NB4 (cell line): ENCODE measurements at regions not wholly inside any gene's neighbourhood (a gene's known extent, or its start where the extent isn't known, plus 50 kb on each side); places are given as distances from the start of the nearest gene placed in this dataset.

Experiments
- DNase-seq: peaks from one replicate; pipeline ENCODE4 v3.0.0; 2010; ENCODE audit warnings: low read depth
- H3K4me3 ChIP-seq: one replicate; pipeline ENCODE4 v1.5.1; 2011; ENCODE audit warnings: mild to moderate bottlenecking, low read depth, low read length, moderate library complexity
- CTCF ChIP-seq: IDR thresholded peaks from one replicate; pipeline ENCODE4 v1.5.1; 2012; ENCODE audit warnings: low read depth, low read length
- MYC ChIP-seq: IDR thresholded peaks from 2 replicates; pipeline ENCODE4 v1.6.1; 2011; ENCODE audit warnings: low read depth, low read length
- POLR2A ChIP-seq: IDR thresholded peaks from 2 replicates; pipeline ENCODE4 v1.6.1; 2011; ENCODE audit warnings: mild to moderate bottlenecking; ENCODE audit not compliant: insufficient read length; ENCODE audit errors: extremely low read depth
- TF ChIP-seq, protein P1 (sequence below): IDR thresholded peaks from 2 replicates; pipeline ENCODE4 v1.6.1; 2011; ENCODE audit warnings: low read depth, low read length

DNA sequence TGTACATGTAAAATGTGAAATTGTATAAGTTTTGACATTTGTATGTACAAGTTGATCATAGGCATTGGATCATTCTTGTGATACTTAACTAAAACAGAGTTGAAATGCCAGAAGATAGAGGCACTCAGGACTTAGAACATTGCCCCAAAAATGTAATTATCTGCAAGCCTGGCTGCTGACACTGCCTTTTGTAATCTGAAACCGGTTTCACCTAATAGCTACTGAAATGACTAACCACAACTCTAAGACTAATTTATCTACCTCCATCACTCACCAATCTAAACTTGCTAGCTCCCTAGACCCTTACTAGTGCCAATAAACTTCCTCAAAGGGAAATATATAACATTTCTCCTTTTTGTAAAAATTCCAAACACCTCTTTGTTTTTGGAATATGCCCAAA lies 2596.2 kb downstream of the PCDH9 start:
- TF ChIP-seq CTCF (no peak), POLR2A (no peak), MYC (no peak)
- TF ChIP-seq, protein P1, sequence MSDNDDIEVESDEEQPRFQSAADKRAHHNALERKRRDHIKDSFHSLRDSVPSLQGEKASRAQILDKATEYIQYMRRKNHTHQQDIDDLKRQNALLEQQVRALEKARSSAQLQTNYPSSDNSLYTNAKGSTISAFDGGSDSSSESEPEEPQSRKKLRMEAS: no peak
- H3K4me3 ChIP-seq: no peak overlapping the region
- no peak for DNase-seq

- no peak overlapping the region for H3K4me3 ChIP-seq
- no peak for TF ChIP-seq MYC
- no peak for TF ChIP-seq POLR2A
- TF ChIP-seq, protein P1: no peak
- no peak for TF ChIP-seq CTCF
- no peak for DNase-seq
These were observed 2602.5 kb downstream of the PCDH9 start for GRCh38 chr13:64627654-64628053.

DNA sequence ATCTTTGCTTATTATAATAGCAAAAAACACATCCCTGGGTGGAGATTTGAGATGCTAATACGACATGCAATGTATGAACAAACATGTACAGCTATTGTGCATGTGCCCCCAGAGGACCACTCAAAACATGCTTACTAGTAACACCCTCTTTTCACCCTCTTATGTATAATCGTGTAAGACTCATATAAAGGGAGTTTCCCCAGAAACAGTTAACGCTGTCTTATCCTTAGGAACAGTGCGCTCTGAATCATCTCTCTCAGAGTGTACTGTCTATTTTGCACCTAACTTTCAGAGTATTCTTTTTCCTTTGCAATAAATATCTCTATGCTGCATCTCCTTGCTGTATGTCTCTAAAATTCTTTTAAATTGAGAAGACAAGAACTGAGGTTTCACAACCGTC lies 2604.0 kb downstream of the PCDH9 start:
- no peak overlapping the region for H3K4me3 ChIP-seq
- TF ChIP-seq MYC: no peak
- TF ChIP-seq CTCF: no peak
- TF ChIP-seq, protein P1: no peak
- TF ChIP-seq POLR2A: no peak
- DNase-seq: no peak

GRCh38 chr13:64617231-64617630 lies 2612.9 kb downstream of the PCDH9 start:
- TF ChIP-seq MYC (no peak), CTCF (no peak), POLR2A (no peak)
- TF ChIP-seq, protein P1: no peak
- H3K4me3 ChIP-seq: no peak overlapping the region
- DNase-seq: no peak

- TF ChIP-seq POLR2A (no peak), MYC (no peak), CTCF (no peak)
- TF ChIP-seq, protein P1: no peak
- H3K4me3 ChIP-seq: no peak overlapping the region
- no peak for DNase-seq
These were observed 2638.2 kb downstream of the PCDH9 start for GRCh38 chr13:64591971-64592370.

GRCh38 chr13:64579331-64579730 lies 2650.8 kb downstream of the PCDH9 start:
- H3K4me3 ChIP-seq: no peak overlapping the region
- TF ChIP-seq POLR2A (no peak), CTCF (no peak), MYC (no peak)
- TF ChIP-seq, protein P1: no peak
- no peak for DNase-seq
